ENCODE measurements at regions not wholly inside any gene's neighbourhood (a gene's known extent, or its start where the extent isn't known, plus 50 kb on each side); places are given as distances from the start of the nearest gene placed in this dataset.

DNA sequence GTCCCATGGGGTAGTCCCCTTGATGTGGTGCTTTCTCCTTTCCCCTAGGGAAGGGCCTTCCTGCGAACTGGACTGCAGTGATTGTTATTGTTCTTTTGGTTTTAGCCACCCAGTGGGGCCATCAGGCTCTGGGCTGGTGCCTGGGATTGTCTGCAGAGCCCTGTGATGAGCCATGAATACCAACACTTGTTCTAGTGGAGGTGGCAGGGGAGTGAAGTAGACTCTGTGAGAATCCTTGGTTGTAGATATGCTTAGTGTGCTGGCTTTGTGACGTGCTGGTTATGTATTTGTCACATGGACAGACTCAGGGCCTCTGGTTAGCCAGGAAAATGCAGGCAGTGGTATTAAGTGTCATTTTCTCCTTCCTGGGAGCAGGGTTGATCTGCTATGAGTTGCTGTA, 51.8 kb upstream of the NDUFB4 start:
- TF ChIP-seq, protein P1, sequence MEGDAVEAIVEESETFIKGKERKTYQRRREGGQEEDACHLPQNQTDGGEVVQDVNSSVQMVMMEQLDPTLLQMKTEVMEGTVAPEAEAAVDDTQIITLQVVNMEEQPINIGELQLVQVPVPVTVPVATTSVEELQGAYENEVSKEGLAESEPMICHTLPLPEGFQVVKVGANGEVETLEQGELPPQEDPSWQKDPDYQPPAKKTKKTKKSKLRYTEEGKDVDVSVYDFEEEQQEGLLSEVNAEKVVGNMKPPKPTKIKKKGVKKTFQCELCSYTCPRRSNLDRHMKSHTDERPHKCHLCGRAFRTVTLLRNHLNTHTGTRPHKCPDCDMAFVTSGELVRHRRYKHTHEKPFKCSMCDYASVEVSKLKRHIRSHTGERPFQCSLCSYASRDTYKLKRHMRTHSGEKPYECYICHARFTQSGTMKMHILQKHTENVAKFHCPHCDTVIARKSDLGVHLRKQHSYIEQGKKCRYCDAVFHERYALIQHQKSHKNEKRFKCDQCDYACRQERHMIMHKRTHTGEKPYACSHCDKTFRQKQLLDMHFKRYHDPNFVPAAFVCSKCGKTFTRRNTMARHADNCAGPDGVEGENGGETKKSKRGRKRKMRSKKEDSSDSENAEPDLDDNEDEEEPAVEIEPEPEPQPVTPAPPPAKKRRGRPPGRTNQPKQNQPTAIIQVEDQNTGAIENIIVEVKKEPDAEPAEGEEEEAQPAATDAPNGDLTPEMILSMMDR (IDR thresholded peaks at IDR 0.05; ENCODE audit: low read depth, low read length, missing control alignments), result no peak
- in situ Hi-C loops (cut with HindIII; ENCODE audit: low sequenced_read_pairs), result no loop called here
- DNase-seq (ENCODE audit: low read depth), result no peak

DNA sequence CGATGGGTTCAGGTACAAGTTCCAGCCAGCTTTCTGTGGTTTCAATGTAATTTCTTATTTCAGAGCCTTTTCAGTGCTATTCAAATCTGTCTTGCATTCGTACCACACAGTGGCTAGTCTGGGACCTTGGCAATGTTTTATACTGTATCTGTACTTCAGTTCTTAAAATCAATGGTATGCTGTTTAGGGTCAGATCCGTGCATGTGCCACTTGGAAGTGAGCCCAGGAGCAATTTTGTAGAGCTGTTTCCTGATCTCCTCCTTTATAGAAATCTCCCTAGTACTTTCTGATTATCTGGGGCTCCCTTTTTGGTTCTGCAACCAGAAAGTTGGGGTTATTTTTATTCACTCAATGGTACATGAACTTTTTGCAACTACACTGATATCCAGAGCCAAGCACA, 59.5 kb upstream of the NDUFB4 start:
- TF ChIP-seq, protein P1 (IDR thresholded peaks at IDR 0.05; ENCODE audit: low read depth, low read length, missing control alignments), result no peak
- no peak overlapping the region for H3K4me3 ChIP-seq (ENCODE audit: low read depth, low read length)
- in situ Hi-C loops (cut with HindIII; ENCODE audit: low sequenced_read_pairs), result no loop called here

More for the DNA sequence above, 51.8 kb upstream of the NDUFB4 start:
- H3K4me3 ChIP-seq (ENCODE audit: low read depth, low read length), result no peak overlapping the region

DNA sequence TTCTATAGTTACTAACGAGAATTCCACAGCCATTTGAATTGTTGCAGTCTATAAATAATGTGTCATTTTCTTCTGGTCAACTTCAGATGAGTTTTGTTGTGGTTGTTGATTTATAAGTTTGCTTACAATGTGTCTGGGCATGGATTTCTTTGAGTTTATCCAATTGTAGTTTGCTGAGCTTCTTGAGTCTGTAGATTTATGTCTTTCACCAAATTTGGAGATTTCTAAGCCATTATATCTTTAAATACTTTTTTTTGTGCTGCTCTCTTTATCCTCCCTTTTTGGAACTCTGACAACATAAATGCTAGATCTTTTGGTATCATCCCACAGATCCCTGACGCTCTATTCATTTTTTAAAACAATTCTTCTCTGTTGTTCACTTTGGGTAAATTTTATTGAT, 63.2 kb upstream of the NDUFB4 start:
- TF ChIP-seq, protein P1 (IDR thresholded peaks at IDR 0.05; ENCODE audit: low read depth, low read length, missing control alignments), result no peak
- DNase-seq (ENCODE audit: low read depth), result no peak
- no peak overlapping the region for H3K4me3 ChIP-seq (ENCODE audit: low read depth, low read length)
- in situ Hi-C loops (cut with HindIII; ENCODE audit: low sequenced_read_pairs), result no loop called here

More for the DNA sequence above, 59.5 kb upstream of the NDUFB4 start:
- no peak for DNase-seq (ENCODE audit: low read depth)

DNA sequence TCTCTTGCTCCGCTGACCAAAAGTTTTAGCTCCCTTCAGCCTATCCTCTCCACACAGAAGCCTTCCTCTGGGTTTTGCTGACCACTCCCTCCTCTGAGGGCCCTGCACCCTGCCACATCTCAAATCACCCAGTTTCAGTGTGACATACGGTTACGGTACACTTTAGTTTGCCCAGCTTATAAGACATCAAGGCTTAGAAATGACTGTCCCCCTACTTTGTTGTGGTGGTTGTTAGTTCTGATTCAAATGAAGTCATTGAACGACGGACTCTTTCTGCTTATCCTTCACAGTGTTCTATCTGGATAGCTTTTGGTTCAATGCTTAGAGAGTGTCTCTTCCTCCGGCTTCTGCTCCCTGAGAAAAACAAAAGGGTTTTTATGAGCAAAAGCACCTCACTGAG, 68.0 kb upstream of the NDUFB4 start:
- no peak for DNase-seq (ENCODE audit: low read depth)
- H3K4me3 ChIP-seq (ENCODE audit: low read depth, low read length), result no peak overlapping the region
- TF ChIP-seq, protein P1 (IDR thresholded peaks at IDR 0.05; ENCODE audit: low read depth, low read length, missing control alignments), result no peak
- in situ Hi-C loops (cut with HindIII; ENCODE audit: low sequenced_read_pairs), result no loop called here

DNA sequence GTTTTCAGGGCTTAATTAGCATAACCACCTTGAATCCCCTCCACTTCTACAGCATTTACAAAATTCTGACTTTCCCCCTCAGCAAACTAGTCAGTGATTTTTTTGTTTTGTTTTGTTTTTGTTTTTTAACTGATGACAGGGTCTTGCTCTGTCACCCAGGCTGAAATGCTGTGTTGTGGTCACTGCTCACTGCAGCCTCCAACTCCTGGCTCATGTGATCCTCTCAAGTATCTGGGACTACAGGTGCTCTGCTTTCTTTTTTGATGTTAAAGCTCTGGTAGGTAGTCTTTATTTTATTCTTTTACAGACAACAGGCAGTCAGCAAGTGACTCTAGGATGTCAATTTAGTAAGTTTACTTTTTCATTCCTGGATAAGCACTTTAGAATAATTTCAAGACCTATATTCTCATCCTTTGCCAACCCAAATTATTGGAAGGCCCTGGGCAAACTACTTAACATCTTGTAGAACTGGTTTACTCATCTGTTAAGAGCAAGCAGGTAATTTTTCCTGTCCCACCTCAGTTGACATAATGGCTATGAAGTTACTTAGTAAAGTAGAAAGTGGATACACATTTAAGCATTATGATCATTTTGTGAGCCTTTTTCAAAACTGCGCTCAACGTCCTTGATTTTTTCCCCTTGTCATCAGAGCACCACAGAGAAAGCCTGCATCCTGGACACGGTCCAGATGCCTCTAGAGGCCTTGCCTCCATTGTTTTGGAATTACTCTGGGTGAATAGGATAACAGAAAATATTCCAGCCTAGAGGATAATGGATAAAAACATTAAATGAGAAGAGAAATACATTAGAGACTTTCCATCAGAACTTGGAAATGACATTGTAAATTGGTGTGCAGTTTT, 69.9 kb upstream of the NDUFB4 start:
- TF ChIP-seq, protein P1 (IDR thresholded peaks at IDR 0.05; ENCODE audit: low read depth, low read length, missing control alignments), result no peak
- no peak for DNase-seq (ENCODE audit: low read depth)
- in situ Hi-C loops (cut with HindIII; ENCODE audit: low sequenced_read_pairs), result no loop called here

DNA sequence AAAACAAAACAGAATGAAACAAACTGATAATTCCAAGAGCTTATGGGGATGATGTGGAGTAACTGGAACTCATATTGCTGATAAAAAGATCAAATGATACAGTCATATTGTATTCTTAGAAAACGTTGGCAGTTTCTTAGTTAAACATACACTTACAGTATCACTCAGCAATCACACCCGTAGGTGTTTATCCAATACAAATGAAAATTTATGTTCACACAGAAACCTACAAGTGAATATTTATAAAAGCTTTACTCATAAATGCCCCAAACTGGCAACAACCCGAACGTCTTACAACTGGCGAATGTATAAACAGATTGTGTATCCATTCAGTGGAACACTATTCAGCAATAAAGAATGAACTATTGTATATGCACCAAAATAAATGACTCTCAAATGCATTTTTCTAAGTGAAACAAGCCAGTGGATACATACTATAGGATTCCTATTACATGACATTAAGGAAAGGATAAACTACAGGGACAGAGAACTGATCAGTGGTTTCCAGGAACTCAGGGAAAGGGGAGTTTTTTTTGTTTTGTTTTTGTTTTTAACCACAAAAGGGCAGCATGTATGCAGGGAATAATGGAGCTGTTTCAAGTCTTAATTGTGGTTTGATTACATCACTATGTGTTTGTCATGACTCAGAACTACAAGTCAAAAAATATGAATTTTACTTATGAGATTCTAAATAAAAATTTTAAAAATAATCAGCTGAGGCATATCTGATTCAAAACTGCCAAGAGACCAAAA, 71.8 kb upstream of the NDUFB4 start:
- no peak overlapping the region for H3K4me3 ChIP-seq (ENCODE audit: low read depth, low read length)
- TF ChIP-seq, protein P1 (IDR thresholded peaks at IDR 0.05; ENCODE audit: low read depth, low read length, missing control alignments), result no peak
- peak; percentile 65 for DNase-seq (ENCODE audit: low read depth)
- in situ Hi-C loops (cut with HindIII; ENCODE audit: low sequenced_read_pairs), result no loop called here

More for the DNA sequence above, 69.9 kb upstream of the NDUFB4 start:
- H3K4me3 ChIP-seq (ENCODE audit: low read depth, low read length), result no peak overlapping the region

Data from astrocyte of the cerebellum (primary cell).